ENCODE measurements at regions not wholly inside any gene's neighbourhood (a gene's known extent, or its start where the extent isn't known, plus 50 kb on each side); places are given as distances from the start of the nearest gene placed in this dataset.
A peak's percentile ranks its signal among the peaks of the same experiment; 100 is the strongest.

- no peak for DNase-seq
Measured at GRCh38 chr5:113917997-113918396, 404.5 kb downstream of the YTHDC2 start.

GRCh38 chr5:113922343-113922742, 408.8 kb downstream of the YTHDC2 start:
- DNase-seq: no peak

- DNase-seq: no peak
Measured at GRCh38 chr5:113935453-113935852, 422.0 kb downstream of the YTHDC2 start.

GRCh38 chr5:113937301-113937700, 423.8 kb downstream of the YTHDC2 start:
- no peak for DNase-seq

GRCh38 chr5:113939988-113940387, 421.9 kb upstream of the KCNN2 start:
- no peak for DNase-seq

- peak in 1 of 2 experiments; percentile 44 for DNase-seq
Measured at GRCh38 chr5:113950186-113950585, 411.7 kb upstream of the KCNN2 start.

- no peak for DNase-seq
Measured at GRCh38 chr5:113965225-113965624, 396.6 kb upstream of the KCNN2 start.

- DNase-seq: peak; percentile 40 to 77
Measured at GRCh38 chr5:113969901-113970300, 392.0 kb upstream of the KCNN2 start.

GRCh38 chr5:113971454-113971853, 390.4 kb upstream of the KCNN2 start:
- no peak for DNase-seq

- DNase-seq: no peak
Measured at GRCh38 chr5:113974976-113975375, 386.9 kb upstream of the KCNN2 start.

GRCh38 chr5:113984928-113985327, 376.9 kb upstream of the KCNN2 start:
- no peak for DNase-seq

GRCh38 chr5:113985505-113985904, 376.4 kb upstream of the KCNN2 start:
- DNase-seq: no peak

GRCh38 chr5:113989278-113989912, 372.5 kb upstream of the KCNN2 start:
- no peak for DNase-seq

- no peak for DNase-seq
Measured at GRCh38 chr5:113989913-113990305, 372.0 kb upstream of the KCNN2 start.

- no peak for DNase-seq
Measured at GRCh38 chr5:114001076-114001475, 360.8 kb upstream of the KCNN2 start.

- no peak for DNase-seq
Measured at GRCh38 chr5:114006582-114006981, 355.3 kb upstream of the KCNN2 start.

- DNase-seq: no peak
Measured at GRCh38 chr5:114007678-114008077, 354.2 kb upstream of the KCNN2 start.

- DNase-seq: peak; percentile 78 to 87
Measured at GRCh38 chr5:114010362-114010761, 351.5 kb upstream of the KCNN2 start.

GRCh38 chr5:114018186-114018585, 343.7 kb upstream of the KCNN2 start:
- DNase-seq: peak in 1 of 2 experiments; percentile 30

- no peak for DNase-seq
Measured at GRCh38 chr5:114038756-114039155, 323.1 kb upstream of the KCNN2 start.

GRCh38 chr5:114050087-114050486, 311.8 kb upstream of the KCNN2 start:
- no peak for DNase-seq

- DNase-seq: no peak
Measured at GRCh38 chr5:114053372-114053771, 308.5 kb upstream of the KCNN2 start.

GRCh38 chr5:114054594-114054993, 307.3 kb upstream of the KCNN2 start:
- DNase-seq: no peak

GRCh38 chr5:114055318-114056184, 306.3 kb upstream of the KCNN2 start:
- DNase-seq: peak; percentile 45 to 69

- no peak for DNase-seq
Measured at GRCh38 chr5:114056185-114056538, 305.7 kb upstream of the KCNN2 start.
